Tibial artery (tissue), 4 donors: ENCODE measurements at regions not wholly inside any gene's neighbourhood (a gene's known extent, or its start where the extent isn't known, plus 50 kb on each side); places are given as distances from the start of the nearest gene placed in this dataset.

Experiments used
- DNase-seq, 2 donors: peaks; one replicate each; pipeline ENCODE4 v3.0.0-alpha.2; 2019
- H3K27ac ChIP-seq, 2 donors: fragments of 200-600 bp; sonication (generic) in 1 of 2; 1 replicate in 1 of 2; 2 replicates in 1 of 2; pipeline ENCODE4 v1.5.1; 2018 to 2019; ENCODE audit warnings: mild to moderate bottlenecking in 1 of 2
- H3K27me3 ChIP-seq, 2 donors: fragments of 200-600 bp; sonication (generic) in 1 of 2; one replicate each; pipeline versions ENCODE4 v1.5.1 to v1.6.0; 2016 to 2019
- H3K36me3 ChIP-seq, 3 donors: fragments of 200-600 bp; sonication (generic) in 2 of 3; one replicate each; pipeline ENCODE4 v1.5.1; 2016 to 2019; ENCODE audit warnings: mild to moderate bottlenecking in 2 of 3
- H3K4me1 ChIP-seq, 4 donors: fragments of 200-600 bp; sonication (generic) in 2 of 4; 1 replicate in 3 of 4; 2 replicates in 1 of 4; pipeline ENCODE4 v1.5.1; 2016 to 2019
- H3K4me3 ChIP-seq, 2 donors: fragments of 200-600 bp; sonication (generic) in 1 of 2; 1 replicate in 1 of 2; 2 replicates in 1 of 2; pipeline ENCODE4 v1.5.1; 2018 to 2019; ENCODE audit warnings: mild to moderate bottlenecking in 2 of 2
- H3K9me3 ChIP-seq, 3 donors: fragments of 200-600 bp; sonication (generic) in 1 of 3; one replicate each; pipeline ENCODE4 v1.5.1; 2016 to 2019
- intact Hi-C: fragments of 100-400 bp; cut with DNase I; formaldehyde crosslinking; loops from one replicate; pipeline ENCODE4 v1.15.0; 2023; ENCODE audit warnings: low total_unique reads
- TF ChIP-seq, protein P1 (sequence below), 2 experiments: fragments of 200-600 bp in 1 of 2; fragments of 450-650 bp in 1 of 2; IDR thresholded peaks; one replicate each; pipeline ENCODE4 v1.5.1; 2017 to 2019; ENCODE audit warnings: antibody characterized with exemption in 2 of 2, mild to moderate bottlenecking in 1 of 2, moderate library complexity in 1 of 2

DNA sequence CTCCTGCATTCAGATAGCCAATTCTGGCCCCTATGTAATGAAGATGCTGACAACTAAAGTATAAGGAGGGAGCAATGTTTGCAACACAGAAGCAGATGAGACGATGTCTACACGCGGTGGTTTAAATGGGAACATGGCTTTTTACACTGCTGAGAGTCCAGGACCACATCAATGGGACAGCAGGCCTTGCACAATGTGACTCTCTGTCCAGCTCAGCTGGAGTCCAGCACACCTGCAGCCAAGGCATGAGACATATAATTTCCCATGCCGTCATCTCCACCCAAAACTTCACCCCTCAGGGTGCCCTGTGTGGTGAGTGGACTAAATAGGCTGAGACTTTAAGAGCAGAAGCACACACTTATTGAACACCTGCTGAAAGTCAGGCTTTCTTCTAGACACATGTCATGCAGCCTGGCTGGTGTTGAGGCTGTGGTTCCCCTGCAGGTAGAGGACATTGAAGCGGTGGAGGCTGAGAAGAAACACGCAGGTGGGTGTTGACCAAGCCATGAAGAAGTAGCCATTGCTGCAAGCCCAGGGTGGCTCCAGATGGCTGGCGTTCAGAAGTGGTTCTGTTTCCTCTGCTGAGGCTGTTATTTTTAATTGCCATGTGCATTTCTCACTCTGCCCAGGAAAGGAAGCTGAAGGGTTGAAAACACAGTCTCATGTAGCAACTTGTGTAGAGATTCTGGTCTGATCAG, 345.6 kb downstream of the MYCN start:
- Histone ChIP-seq H3K4me1 (no peaks in the 10 kb centered on the region), H3K27ac (no peak overlapping the region), H3K36me3 (no peaks in the 10 kb centered on the region), H3K9me3 (no peaks in the 10 kb centered on the region), H3K4me3 (no peak overlapping the region), H3K27me3 (peaks cover 0 to 6% of the 10 kb centered on the region in 2 donors)
- intact Hi-C loops, result no loop called here
- TF ChIP-seq, protein P1, sequence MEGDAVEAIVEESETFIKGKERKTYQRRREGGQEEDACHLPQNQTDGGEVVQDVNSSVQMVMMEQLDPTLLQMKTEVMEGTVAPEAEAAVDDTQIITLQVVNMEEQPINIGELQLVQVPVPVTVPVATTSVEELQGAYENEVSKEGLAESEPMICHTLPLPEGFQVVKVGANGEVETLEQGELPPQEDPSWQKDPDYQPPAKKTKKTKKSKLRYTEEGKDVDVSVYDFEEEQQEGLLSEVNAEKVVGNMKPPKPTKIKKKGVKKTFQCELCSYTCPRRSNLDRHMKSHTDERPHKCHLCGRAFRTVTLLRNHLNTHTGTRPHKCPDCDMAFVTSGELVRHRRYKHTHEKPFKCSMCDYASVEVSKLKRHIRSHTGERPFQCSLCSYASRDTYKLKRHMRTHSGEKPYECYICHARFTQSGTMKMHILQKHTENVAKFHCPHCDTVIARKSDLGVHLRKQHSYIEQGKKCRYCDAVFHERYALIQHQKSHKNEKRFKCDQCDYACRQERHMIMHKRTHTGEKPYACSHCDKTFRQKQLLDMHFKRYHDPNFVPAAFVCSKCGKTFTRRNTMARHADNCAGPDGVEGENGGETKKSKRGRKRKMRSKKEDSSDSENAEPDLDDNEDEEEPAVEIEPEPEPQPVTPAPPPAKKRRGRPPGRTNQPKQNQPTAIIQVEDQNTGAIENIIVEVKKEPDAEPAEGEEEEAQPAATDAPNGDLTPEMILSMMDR (IDR thresholded peaks at IDR 0.05), result no peak
- no peak for DNase-seq

DNA sequence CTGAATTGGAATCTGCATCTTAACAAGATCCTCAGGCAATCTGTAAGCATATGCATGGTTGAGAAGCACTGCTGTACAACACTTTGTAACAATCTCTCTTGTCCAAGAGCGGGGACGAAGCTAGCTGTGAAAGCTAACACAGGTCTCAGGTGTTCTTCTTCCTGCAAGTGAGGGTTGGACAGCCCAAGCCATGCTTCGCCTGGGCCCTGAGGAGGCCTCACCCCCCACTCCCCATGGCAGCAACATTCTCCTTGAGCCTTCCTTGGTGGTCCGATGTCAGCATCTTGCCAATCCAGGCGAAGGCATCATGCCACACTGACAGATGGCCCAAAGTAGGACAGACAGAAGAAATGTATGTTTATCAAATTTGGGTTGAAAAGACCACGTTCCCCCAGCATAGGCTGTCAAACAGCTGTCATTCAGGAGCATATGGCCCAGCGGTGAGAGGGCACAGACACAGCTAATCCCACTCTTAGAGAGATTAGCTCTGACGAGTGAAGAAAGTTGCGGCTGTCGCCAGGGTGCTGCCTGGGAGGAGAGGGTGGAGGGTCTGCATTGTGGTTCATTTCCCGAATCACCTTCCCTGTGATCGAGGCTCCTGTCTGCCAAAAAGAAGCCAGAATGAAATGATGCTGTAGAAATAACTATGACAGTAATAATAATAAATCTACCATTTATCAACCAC, 344.7 kb downstream of the MYCN start:
- Histone ChIP-seq H3K27ac (no peak overlapping the region), H3K36me3 (no peaks in the 10 kb centered on the region), H3K4me3 (no peak overlapping the region), H3K27me3 (no peaks in the 10 kb centered on the region), H3K4me1 (no peaks in the 10 kb centered on the region), H3K9me3 (no peaks in the 10 kb centered on the region)
- intact Hi-C loops, result no loop called here
- no peak for DNase-seq
- TF ChIP-seq, protein P1 (IDR thresholded peaks at IDR 0.05), result no peak

DNA sequence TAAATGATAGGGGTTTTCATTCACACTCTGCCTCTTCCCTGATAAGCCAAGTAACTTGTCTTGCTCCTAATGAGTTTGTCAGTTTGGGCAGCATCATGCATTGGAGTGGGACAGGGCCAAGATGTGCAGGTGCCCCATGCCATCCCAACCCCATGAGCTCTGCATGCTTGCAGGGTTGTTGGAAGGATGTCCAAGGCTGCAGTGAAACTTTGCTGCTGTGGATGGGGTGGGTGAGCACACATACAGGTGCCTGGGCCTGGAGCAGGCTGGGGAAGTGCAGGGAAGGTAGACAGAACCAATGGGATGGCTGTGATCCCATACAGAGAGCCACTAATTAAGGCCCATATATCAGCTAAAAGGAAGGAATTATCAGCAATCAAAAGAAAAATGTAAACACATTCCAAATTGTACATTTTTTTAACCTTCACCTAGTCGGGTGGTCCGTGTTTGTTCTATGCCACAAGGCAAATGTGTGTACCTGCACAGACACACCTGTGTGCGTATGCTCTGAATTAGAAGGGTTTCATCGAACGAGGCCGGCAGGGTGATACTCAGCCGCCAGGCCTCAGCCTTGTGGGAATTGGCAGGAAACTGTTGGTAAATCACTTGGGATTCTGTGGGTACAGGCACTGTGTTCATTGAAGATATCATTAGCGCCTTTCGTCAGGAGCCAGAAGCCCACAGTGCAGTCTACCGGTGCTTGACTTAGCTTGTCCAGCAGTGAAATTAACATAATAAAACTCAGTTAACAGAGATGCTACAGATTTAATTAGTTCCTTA, 342.9 kb downstream of the MYCN start:
- H3K36me3 ChIP-seq, result no peaks in the 10 kb centered on the region
- H3K4me3 ChIP-seq, result no peak overlapping the region
- DNase-seq, result no peak
- H3K27ac ChIP-seq, result no peak overlapping the region
- H3K9me3 ChIP-seq, result no peaks in the 10 kb centered on the region
- H3K27me3 ChIP-seq, result no peaks in the 10 kb centered on the region
- H3K4me1 ChIP-seq, result no peaks in the 10 kb centered on the region
- intact Hi-C loops, result no loop called here
- TF ChIP-seq, protein P1 (IDR thresholded peaks at IDR 0.05), result no peak

DNA sequence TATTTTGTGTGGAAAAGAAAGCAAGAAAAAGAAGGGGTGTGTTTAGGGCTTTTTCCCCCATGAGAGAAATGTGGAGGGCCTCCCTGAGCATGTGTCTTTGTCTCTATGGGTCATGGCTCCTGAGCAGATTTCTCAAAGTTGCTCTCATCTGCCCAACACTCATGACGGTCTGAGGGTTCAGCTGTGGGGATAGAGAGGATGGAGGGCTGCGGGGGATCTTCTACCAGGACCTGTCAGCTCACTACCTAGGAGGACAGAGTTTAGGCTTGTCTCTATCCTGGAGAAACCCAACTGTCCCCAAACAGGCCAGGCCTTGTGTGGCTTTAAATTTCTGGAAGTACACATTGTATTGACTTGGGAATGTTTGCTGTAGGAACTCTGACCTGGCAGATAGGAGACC, 342.2 kb downstream of the MYCN start:
- Histone ChIP-seq H3K27me3 (no peaks in the 10 kb centered on the region), H3K4me1 (no peaks in the 10 kb centered on the region), H3K36me3 (no peaks in the 10 kb centered on the region), H3K4me3 (no peak overlapping the region), H3K27ac (no peak overlapping the region), H3K9me3 (no peaks in the 10 kb centered on the region)
- TF ChIP-seq, protein P1 (IDR thresholded peaks at IDR 0.05), result no peak
- no peak for DNase-seq
- intact Hi-C loops, result no loop called here

DNA sequence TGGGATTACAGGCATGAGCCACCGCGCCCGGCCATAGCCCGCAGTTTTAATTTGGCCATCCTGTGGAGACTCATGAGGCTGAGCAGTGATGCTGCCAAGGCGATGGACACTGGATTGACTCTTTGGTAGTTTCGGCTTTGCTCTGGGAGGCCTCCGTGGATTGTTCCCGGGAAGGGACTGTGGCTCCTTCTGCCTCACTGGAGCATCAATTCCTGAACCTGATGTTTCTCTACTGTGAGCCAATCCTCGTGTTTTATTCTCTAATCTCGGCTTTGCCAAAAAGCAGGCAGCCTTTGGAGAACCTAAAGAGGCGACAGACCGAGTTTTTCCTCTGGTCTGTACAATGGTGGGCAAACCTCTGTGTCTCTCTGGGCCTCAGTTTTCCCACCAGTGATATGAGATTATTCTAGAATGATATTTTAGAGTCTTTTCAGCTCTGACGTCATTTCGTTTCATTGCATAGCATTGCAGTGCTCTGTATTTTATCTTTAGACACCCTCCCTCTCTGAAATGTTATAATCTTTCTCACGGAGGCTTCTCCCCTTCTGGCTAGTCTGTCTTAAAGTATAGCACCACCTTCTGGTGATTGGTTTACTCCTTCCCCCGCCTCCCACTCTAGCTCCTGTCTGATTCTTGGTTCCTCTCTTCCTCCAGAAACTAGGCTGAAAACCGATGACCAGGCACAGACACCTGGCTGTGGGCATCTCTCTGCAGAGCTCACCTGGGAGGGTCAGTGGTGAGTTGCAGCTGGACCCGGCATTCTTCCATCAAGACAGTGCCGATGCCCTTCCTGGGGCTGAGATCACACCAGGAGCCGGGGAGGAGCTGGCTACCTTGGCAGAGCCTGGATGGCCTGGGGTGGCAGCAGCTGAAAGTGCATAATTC, 341.3 kb downstream of the MYCN start:
- DNase-seq, result no peak
- intact Hi-C loops, result no loop called here
- H3K36me3 ChIP-seq, result no peaks in the 10 kb centered on the region

More for the DNA sequence above, 341.3 kb downstream of the MYCN start:
- H3K9me3 ChIP-seq, result no peaks in the 10 kb centered on the region
- no peaks in the 10 kb centered on the region for H3K27me3 ChIP-seq
- no peaks in the 10 kb centered on the region for H3K4me1 ChIP-seq
- TF ChIP-seq, protein P1 (IDR thresholded peaks at IDR 0.05), result peak in 1 of 2 experiments; percentile 30
- no peak overlapping the region for H3K27ac ChIP-seq
- H3K4me3 ChIP-seq, result no peak overlapping the region
